Bronchial epithelial cell (primary cell): ENCODE measurements at regions not wholly inside any gene's neighbourhood (a gene's known extent, or its start where the extent isn't known, plus 50 kb on each side); places are given as distances from the start of the nearest gene placed in this dataset.

Experiments
- DNase-seq: peaks from one replicate; pipeline ENCODE4 v3.0.0-alpha.2; 2010; ENCODE audit warnings: low read depth
- FAIRE-seq: peaks from 2 replicates; lab custom pipeline; 2011; peaks lifted over from hg19 to GRCh38; lab: Jason Lieb, UNC
- H3K27me3 ChIP-seq: 2 replicates; pipeline ENCODE4 v1.5.1; 2011; ENCODE audit warnings: low read length; ENCODE audit not compliant: control insufficient read depth, insufficient read depth
- H3K36me3 ChIP-seq: 2 replicates; pipeline ENCODE4 v1.5.1; 2011; ENCODE audit warnings: low read length; ENCODE audit not compliant: control insufficient read depth, insufficient read depth
- H3K4me3 ChIP-seq: 2 replicates; pipeline ENCODE4 v1.5.1; 2011; ENCODE audit warnings: mild to moderate bottlenecking, low read depth, low read length, control low read depth
- TF ChIP-seq, protein P1 (sequence below): IDR thresholded peaks from 2 replicates; pipeline ENCODE4 v1.5.1; 2011; ENCODE audit warnings: mild to moderate bottlenecking, moderate library complexity, low read length, control low read depth, inconsistent platforms; ENCODE audit not compliant: insufficient read depth, severe bottlenecking

DNA sequence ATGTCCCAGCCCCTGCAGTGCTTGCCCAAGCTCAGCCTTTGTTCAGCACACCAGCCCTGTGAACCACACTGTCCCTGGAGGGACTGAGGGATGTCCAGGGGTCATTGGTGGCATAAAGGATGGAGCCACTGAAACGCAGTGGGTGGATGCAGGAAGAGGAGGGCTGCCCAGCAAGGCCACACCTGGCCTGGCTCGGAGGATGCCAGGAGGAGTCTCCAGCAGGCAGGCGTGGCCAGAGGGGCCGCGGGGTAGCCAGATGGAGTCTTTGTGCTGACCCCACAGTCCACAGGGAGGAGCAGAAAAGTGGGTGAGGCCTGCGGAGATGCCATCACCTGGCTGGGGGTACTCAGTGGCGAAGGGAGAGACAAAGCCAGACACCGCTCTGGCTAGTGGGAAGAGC, 108.5 kb upstream of the C14orf180 start:
- Histone ChIP-seq H3K27me3 (no peaks in the 10 kb centered on the region), H3K4me3 (no peak overlapping the region), H3K36me3 (no peaks in the 10 kb centered on the region)
- DNase-seq (no peak), FAIRE-seq (no peak)
- TF ChIP-seq, protein P1, sequence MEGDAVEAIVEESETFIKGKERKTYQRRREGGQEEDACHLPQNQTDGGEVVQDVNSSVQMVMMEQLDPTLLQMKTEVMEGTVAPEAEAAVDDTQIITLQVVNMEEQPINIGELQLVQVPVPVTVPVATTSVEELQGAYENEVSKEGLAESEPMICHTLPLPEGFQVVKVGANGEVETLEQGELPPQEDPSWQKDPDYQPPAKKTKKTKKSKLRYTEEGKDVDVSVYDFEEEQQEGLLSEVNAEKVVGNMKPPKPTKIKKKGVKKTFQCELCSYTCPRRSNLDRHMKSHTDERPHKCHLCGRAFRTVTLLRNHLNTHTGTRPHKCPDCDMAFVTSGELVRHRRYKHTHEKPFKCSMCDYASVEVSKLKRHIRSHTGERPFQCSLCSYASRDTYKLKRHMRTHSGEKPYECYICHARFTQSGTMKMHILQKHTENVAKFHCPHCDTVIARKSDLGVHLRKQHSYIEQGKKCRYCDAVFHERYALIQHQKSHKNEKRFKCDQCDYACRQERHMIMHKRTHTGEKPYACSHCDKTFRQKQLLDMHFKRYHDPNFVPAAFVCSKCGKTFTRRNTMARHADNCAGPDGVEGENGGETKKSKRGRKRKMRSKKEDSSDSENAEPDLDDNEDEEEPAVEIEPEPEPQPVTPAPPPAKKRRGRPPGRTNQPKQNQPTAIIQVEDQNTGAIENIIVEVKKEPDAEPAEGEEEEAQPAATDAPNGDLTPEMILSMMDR = no peak

DNA sequence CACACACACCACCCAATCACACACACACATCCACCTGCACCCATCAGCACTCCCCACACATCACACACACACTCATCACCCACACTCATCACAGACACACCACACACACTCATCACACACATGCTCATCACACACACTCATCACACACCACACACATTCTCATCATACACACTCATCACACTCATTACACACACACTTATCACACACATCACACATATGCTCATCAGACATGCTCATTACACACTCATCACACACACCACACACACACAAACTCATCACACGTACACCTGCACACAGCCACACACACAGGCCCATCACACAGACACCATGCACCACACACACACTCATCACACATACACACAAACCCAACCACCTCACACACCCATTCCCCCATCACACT, 107.5 kb upstream of the C14orf180 start:
- Histone ChIP-seq H3K27me3 (no peaks in the 10 kb centered on the region), H3K36me3 (no peaks in the 10 kb centered on the region), H3K4me3 (no peak overlapping the region)
- FAIRE-seq = peak; percentile 100
- DNase-seq = no peak
- TF ChIP-seq, protein P1 = no peak

DNA sequence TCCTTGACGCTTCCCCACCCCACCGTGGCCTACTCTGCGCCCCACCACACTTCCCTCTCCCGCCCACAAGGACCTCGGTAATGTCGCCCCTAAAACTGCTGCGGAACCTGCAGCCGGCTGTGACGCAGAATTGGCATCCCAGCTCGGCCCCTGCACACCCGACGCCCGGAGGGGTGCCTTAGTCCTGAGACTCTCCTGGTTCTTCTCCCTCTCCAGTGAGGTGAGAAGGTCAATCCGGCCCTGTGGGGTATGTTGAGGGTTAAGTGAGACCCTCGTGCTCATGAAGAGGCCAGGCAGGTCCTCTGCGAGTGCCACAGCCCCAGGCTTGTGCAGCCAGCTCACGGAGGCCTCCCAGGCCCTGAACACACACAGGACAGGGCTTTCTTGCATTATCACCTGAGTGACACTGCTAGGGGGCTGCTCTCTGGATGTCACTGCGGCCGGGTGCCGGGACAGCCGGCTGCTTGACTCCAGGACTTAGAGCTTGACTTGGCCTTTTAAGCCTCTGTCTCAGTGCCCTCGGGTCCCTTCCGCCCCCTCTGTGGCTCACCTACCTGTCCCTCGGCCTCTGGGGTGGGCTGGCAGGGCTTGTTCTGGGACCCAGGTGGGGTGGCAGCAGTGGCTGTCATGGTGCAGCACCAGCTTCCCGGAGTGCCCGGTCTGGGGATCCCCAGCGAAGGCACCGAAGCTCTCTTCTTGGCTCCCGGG, 106.9 kb upstream of the C14orf180 start:
- DNase-seq = no peak
- H3K27me3 ChIP-seq = no peaks in the 10 kb centered on the region
- no peak for FAIRE-seq

GRCh38 chr14:104473244-104473565, 106.4 kb upstream of the C14orf180 start:
- TF ChIP-seq, protein P1 = no peak
- Histone ChIP-seq H3K36me3 (no peaks in the 10 kb centered on the region), H3K27me3 (no peaks in the 10 kb centered on the region), H3K4me3 (no peak overlapping the region)
- no peak for DNase-seq
- FAIRE-seq = no peak

More for the DNA sequence above, 106.9 kb upstream of the C14orf180 start:
- H3K36me3 ChIP-seq = no peaks in the 10 kb centered on the region
- TF ChIP-seq, protein P1 = no peak
- H3K4me3 ChIP-seq = no peak overlapping the region

DNA sequence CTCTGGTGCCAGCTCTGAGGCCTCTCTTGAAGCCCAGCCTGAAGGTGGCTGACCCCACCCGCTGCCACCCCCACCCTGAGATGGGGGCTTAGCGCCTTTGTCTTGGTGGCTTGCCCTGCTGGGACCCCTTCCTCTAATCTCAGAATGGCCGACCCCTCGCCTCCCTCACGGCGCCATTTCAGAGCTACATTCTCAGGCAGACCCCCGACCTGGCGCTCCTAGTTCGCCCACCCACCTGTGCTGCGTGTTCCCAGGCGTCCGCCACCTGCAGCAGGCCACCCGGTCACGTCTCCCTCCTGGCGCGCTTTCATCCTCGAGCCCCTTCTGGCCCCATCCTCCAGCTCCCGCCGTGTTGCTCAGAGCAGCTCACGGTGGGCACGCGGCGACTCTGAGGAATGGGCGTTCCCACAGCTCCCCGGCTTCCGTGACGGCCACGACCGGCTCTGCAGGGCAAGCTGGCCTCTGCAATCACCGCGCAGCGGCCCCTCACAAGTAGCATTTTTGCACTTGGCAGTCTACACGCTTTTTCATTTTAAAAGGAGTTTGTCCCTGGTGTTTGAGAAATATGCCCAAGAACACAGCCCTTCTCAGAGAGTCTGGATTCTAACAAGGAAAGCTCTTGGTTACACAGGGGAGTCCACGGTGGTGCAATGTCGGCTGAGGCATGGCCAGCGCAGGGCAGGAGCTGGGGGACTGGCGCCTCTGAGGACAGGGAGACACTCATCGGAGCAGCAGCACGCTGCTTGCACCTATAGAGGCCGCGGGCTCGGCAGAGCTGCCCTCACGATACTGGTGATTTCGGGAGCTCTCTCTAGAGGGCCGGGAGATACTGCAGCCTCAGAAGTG, 105.7 kb upstream of the C14orf180 start:
- FAIRE-seq = no peak
- H3K27me3 ChIP-seq = no peaks in the 10 kb centered on the region
- no peaks in the 10 kb centered on the region for H3K36me3 ChIP-seq
- TF ChIP-seq, protein P1 = no peak
- no peak overlapping the region for H3K4me3 ChIP-seq
- DNase-seq = no peak
